Liver (tissue), 8 donors: ENCODE measurements at regions not wholly inside any gene's neighbourhood (a gene's known extent, or its start where the extent isn't known, plus 50 kb on each side); places are given as distances from the start of the nearest gene placed in this dataset.

ENCODE experiments used
- DNase-seq: peaks from one replicate; pipeline ENCODE4 v3.0.0-alpha.2; 2017; ENCODE audit warnings: low spot score
- H3K27ac ChIP-seq, 2 donors: one replicate each; pipeline ENCODE4 v1.7.0; 2013; ENCODE audit warnings: inconsistent platforms in 2 of 2, low read length in 2 of 2, control low read depth in 1 of 2, low read depth in 1 of 2, mild to moderate bottlenecking in 1 of 2
- H3K27me3 ChIP-seq, 4 donors: one replicate each; pipeline versions ENCODE4 v1.6.1 to v1.7.0; 2013; ENCODE audit warnings: low read length in 3 of 4, inconsistent platforms in 1 of 4, mild to moderate bottlenecking in 1 of 4, moderate library complexity in 1 of 4; ENCODE audit not compliant: control insufficient read depth in 4 of 4, insufficient read depth in 4 of 4
- H3K36me3 ChIP-seq, 4 donors: one replicate each; pipeline versions ENCODE4 v1.6.1 to v1.7.0; 2013; ENCODE audit warnings: low read length in 3 of 4, mild to moderate bottlenecking in 3 of 4, low read depth in 1 of 4, moderate library complexity in 1 of 4; ENCODE audit not compliant: control insufficient read depth in 4 of 4, insufficient read depth in 3 of 4
- H3K4me1 ChIP-seq, 4 donors: one replicate each; pipeline versions ENCODE4 v1.6.1 to v1.7.0; 2013; ENCODE audit warnings: low read length in 3 of 4, mild to moderate bottlenecking in 3 of 4, moderate library complexity in 1 of 4; ENCODE audit not compliant: control insufficient read depth in 4 of 4, insufficient read depth in 4 of 4
- H3K4me3 ChIP-seq, 3 donors: one replicate each; pipeline versions ENCODE4 v1.6.1 to v1.7.0; 2013; ENCODE audit warnings: low read length in 3 of 3, control low read depth in 1 of 3, low read depth in 1 of 3, mild to moderate bottlenecking in 1 of 3
- H3K9ac ChIP-seq, 2 donors: one replicate each; pipeline ENCODE4 v1.7.0; 2013; ENCODE audit warnings: low read length in 2 of 2, mild to moderate bottlenecking in 2 of 2, moderate library complexity in 2 of 2, control low read depth in 1 of 2, low read depth in 1 of 2
- H3K9me3 ChIP-seq, 4 donors: one replicate each; pipeline versions ENCODE4 v1.6.1 to v1.7.0; 2013; ENCODE audit warnings: low read length in 3 of 4; ENCODE audit not compliant: control insufficient read depth in 4 of 4
- EGR1 ChIP-seq, 2 donors: IDR thresholded peaks; 2 replicates each; pipeline ENCODE4 v1.6.1; 2016 to 2018; ENCODE audit warnings: antibody characterized with exemption in 2 of 2, low read depth in 2 of 2
- FOXA1 ChIP-seq: IDR thresholded peaks from 2 replicates; pipeline ENCODE4 v1.6.1; 2016; ENCODE audit warnings: antibody characterized with exemption
- FOXA2 ChIP-seq: IDR thresholded peaks from 2 replicates; pipeline ENCODE4 v1.6.1; 2016; ENCODE audit warnings: antibody characterized with exemption
- GABPA ChIP-seq, 2 donors: IDR thresholded peaks in 1 of 2; conservative IDR thresholded peaks in 1 of 2; 2 replicates each; pipeline ENCODE4 v1.6.1; 2016; ENCODE audit warnings: antibody characterized with exemption in 2 of 2, mild to moderate bottlenecking in 1 of 2, moderate library complexity in 1 of 2
- HNF4A ChIP-seq, 2 donors: conservative IDR thresholded peaks; 2 replicates each; pipeline ENCODE4 v1.6.1; 2016; ENCODE audit warnings: antibody characterized with exemption in 2 of 2, mild to moderate bottlenecking in 2 of 2
- HNF4G ChIP-seq: IDR thresholded peaks from 2 replicates; pipeline ENCODE4 v1.6.1; 2016; ENCODE audit warnings: antibody characterized with exemption
- JUND ChIP-seq, 2 donors: IDR thresholded peaks; 2 replicates each; pipeline ENCODE4 v1.6.1; 2016; ENCODE audit warnings: antibody characterized with exemption in 2 of 2
- NR2F2 ChIP-seq: IDR thresholded peaks from 2 replicates; pipeline ENCODE4 v1.6.1; 2016; ENCODE audit warnings: antibody characterized with exemption
- RAD21 ChIP-seq, 2 donors: IDR thresholded peaks; 2 replicates each; pipeline ENCODE4 v1.6.1; 2016; ENCODE audit warnings: antibody characterized with exemption in 2 of 2, mild to moderate bottlenecking in 2 of 2
- RXRA ChIP-seq, 2 donors: IDR thresholded peaks; 2 replicates each; pipeline ENCODE4 v1.6.1; 2017 to 2018; ENCODE audit warnings: antibody characterized with exemption in 2 of 2, mild to moderate bottlenecking in 1 of 2
- SP1 ChIP-seq: IDR thresholded peaks from 2 replicates; pipeline ENCODE4 v1.6.1; 2018; ENCODE audit warnings: antibody characterized with exemption, mild to moderate bottlenecking
- TAF1 ChIP-seq: conservative IDR thresholded peaks from 2 replicates; pipeline ENCODE4 v1.6.1; 2016; ENCODE audit warnings: antibody characterized with exemption, mild to moderate bottlenecking
- YY1 ChIP-seq: IDR thresholded peaks from 2 replicates; pipeline ENCODE4 v1.6.1; 2016; ENCODE audit warnings: antibody characterized with exemption, mild to moderate bottlenecking
- WGBS: extraction: QIAGEN DNeasy Blood & Tissue Kit; methylation state at CpG from one replicate; pipeline ENCODE4 v1.1.7; 2013; 5-methylcytosine and 5-hydroxymethylcytosine counted together
- TF ChIP-seq, protein P1 (sequence below): IDR thresholded peaks from 2 replicates; pipeline ENCODE4 v1.6.1; 2016; ENCODE audit warnings: antibody characterized with exemption
- TF ChIP-seq, protein P2 (sequence below): IDR thresholded peaks from 2 replicates; pipeline ENCODE4 v1.6.1; 2016; ENCODE audit warnings: antibody characterized with exemption
- TF ChIP-seq, protein P3 (sequence below): IDR thresholded peaks from 2 replicates; pipeline ENCODE4 v1.6.1; 2016; ENCODE audit warnings: antibody characterized with exemption
- TF ChIP-seq, protein P4 (sequence below): IDR thresholded peaks from 2 replicates; pipeline ENCODE4 v1.6.1; 2016; ENCODE audit warnings: antibody characterized with exemption, mild to moderate bottlenecking
- TF ChIP-seq, protein P5 (sequence below): fragments of 150-350 bp; IDR thresholded peaks from 2 replicates; pipeline ENCODE4 v1.5.1; 2017; ENCODE audit warnings: improper control_type of control experiment, low read depth, low read length; ENCODE audit not compliant: missing input control
- donor health status: healthy.
- donor health status: healthy.
- donor health status: healthy.
- donor health status: healthy.
- donor health status: healthy.

DNA sequence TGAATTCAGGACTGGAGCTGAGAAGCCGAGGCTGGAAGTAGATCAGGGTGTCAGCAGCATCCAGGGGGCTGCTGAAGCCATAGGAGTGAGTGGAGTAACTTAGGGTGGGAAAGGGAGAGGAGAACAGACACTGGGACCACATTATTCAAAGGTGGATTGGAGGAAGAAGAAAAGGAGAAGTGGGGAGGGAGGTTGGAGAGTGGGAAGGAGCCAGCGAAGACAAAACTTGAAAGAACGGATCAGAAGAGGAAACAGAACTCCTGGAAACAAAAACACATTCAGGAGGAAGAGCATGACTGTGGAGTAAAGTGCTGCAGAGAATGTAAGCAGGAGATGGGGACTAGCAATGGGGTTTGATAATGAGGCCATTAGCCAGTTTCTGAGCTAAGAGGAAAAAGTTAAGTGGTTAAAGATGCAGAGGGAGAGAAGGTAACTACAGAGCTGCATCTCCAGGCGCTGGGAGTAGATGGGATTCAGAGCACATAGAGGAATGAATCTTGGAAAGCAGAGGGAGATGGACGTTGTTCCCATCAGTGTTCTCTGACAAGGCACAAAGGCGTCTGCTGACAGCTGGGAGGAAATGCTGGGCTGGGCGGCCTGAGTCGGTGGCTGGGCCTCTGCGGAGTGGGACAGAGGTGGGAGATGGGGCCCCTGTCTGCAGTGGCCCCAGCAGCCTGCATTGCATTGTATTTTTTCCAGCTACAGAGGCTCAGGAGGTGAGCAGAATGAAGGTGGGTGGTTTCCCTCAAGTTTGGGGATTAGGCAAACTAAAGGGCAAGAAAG is 63.1 kb upstream of the LEP start:
- WGBS: 58% methylated on average over 9 of the region's 9 CpGs
- Histone ChIP-seq H3K4me3 (no peak overlapping the region), H3K27me3 (no peaks in the 10 kb centered on the region), H3K27ac (no peak overlapping the region), H3K9ac (no peak overlapping the region), H3K9me3 (no peaks in the 10 kb centered on the region), H3K4me1 (no peaks in the 10 kb centered on the region), H3K36me3 (no peaks in the 10 kb centered on the region)
- no peak for DNase-seq
- TF ChIP-seq, protein P1, sequence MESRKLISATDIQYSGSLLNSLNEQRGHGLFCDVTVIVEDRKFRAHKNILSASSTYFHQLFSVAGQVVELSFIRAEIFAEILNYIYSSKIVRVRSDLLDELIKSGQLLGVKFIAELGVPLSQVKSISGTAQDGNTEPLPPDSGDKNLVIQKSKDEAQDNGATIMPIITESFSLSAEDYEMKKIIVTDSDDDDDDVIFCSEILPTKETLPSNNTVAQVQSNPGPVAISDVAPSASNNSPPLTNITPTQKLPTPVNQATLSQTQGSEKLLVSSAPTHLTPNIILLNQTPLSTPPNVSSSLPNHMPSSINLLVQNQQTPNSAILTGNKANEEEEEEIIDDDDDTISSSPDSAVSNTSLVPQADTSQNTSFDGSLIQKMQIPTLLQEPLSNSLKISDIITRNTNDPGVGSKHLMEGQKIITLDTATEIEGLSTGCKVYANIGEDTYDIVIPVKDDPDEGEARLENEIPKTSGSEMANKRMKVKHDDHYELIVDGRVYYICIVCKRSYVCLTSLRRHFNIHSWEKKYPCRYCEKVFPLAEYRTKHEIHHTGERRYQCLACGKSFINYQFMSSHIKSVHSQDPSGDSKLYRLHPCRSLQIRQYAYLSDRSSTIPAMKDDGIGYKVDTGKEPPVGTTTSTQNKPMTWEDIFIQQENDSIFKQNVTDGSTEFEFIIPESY: no peak
- TF ChIP-seq FOXA2 (no peak), YY1 (no peak), HNF4A (conservative IDR thresholded peaks at IDR 0.05) (no peak), RAD21 (IDR thresholded peaks at IDR 0.05) (no peak), EGR1 (IDR thresholded peaks at IDR 0.05; ENCODE audit: low read depth in 2 of 2) (no peak), FOXA1 (no peak), TAF1 (no peak), SP1 (no peak), GABPA (IDR thresholded peaks at IDR 0.05 in 1 of 2, conservative IDR thresholded peaks at IDR 0.05 in 1 of 2) (no peak), HNF4G (no peak), NR2F2 (no peak), JUND (IDR thresholded peaks at IDR 0.05) (no peak), RXRA (IDR thresholded peaks at IDR 0.05) (no peak)
- TF ChIP-seq, protein P2, sequence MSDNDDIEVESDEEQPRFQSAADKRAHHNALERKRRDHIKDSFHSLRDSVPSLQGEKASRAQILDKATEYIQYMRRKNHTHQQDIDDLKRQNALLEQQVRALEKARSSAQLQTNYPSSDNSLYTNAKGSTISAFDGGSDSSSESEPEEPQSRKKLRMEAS: no peak
- TF ChIP-seq, protein P3, sequence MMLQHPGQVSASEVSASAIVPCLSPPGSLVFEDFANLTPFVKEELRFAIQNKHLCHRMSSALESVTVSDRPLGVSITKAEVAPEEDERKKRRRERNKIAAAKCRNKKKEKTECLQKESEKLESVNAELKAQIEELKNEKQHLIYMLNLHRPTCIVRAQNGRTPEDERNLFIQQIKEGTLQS: no peak
- TF ChIP-seq, protein P4, sequence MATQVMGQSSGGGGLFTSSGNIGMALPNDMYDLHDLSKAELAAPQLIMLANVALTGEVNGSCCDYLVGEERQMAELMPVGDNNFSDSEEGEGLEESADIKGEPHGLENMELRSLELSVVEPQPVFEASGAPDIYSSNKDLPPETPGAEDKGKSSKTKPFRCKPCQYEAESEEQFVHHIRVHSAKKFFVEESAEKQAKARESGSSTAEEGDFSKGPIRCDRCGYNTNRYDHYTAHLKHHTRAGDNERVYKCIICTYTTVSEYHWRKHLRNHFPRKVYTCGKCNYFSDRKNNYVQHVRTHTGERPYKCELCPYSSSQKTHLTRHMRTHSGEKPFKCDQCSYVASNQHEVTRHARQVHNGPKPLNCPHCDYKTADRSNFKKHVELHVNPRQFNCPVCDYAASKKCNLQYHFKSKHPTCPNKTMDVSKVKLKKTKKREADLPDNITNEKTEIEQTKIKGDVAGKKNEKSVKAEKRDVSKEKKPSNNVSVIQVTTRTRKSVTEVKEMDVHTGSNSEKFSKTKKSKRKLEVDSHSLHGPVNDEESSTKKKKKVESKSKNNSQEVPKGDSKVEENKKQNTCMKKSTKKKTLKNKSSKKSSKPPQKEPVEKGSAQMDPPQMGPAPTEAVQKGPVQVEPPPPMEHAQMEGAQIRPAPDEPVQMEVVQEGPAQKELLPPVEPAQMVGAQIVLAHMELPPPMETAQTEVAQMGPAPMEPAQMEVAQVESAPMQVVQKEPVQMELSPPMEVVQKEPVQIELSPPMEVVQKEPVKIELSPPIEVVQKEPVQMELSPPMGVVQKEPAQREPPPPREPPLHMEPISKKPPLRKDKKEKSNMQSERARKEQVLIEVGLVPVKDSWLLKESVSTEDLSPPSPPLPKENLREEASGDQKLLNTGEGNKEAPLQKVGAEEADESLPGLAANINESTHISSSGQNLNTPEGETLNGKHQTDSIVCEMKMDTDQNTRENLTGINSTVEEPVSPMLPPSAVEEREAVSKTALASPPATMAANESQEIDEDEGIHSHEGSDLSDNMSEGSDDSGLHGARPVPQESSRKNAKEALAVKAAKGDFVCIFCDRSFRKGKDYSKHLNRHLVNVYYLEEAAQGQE: no peak
- TF ChIP-seq, protein P5, sequence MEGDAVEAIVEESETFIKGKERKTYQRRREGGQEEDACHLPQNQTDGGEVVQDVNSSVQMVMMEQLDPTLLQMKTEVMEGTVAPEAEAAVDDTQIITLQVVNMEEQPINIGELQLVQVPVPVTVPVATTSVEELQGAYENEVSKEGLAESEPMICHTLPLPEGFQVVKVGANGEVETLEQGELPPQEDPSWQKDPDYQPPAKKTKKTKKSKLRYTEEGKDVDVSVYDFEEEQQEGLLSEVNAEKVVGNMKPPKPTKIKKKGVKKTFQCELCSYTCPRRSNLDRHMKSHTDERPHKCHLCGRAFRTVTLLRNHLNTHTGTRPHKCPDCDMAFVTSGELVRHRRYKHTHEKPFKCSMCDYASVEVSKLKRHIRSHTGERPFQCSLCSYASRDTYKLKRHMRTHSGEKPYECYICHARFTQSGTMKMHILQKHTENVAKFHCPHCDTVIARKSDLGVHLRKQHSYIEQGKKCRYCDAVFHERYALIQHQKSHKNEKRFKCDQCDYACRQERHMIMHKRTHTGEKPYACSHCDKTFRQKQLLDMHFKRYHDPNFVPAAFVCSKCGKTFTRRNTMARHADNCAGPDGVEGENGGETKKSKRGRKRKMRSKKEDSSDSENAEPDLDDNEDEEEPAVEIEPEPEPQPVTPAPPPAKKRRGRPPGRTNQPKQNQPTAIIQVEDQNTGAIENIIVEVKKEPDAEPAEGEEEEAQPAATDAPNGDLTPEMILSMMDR: no peak
